DOHH2 (cell line): ENCODE measurements at regions not wholly inside any gene's neighbourhood (a gene's known extent, or its start where the extent isn't known, plus 50 kb on each side); places are given as distances from the start of the nearest gene placed in this dataset.
"Not testable (repeated sequence)": the region's sequence is repeated elsewhere in the genome, so short reads cannot be mapped to it uniquely, and the experiment has no call there.

Experiments
- H3F3A ChIP-seq: fragments of 200-600 bp; sonication (generic), shearing (Covaris generic); 2 replicates; pipeline ENCODE4 v1.6.0; 2016; ENCODE audit warnings: antibody characterized with exemption, mild to moderate bottlenecking; ENCODE audit not compliant: control insufficient read depth, insufficient read depth
- H3K27ac ChIP-seq: fragments of 200-600 bp; sonication (generic); 2 replicates; pipeline ENCODE4 v1.5.1; 2014; ENCODE audit warnings: low read depth, mild to moderate bottlenecking, low read length, moderate library complexity
- H3K27me3 ChIP-seq: fragments of 200-600 bp; sonication (generic); 2 replicates; pipeline ENCODE4 v1.6.1; 2014; ENCODE audit warnings: mild to moderate bottlenecking, low read length, mixed read lengths; ENCODE audit not compliant: control insufficient read depth
- H3K36me3 ChIP-seq: fragments of 200-600 bp; sonication (generic); 2 replicates; pipeline ENCODE4 v1.6.1; 2014; ENCODE audit warnings: mild to moderate bottlenecking, low read length, moderate library complexity, mixed read lengths; ENCODE audit not compliant: control insufficient read depth
- H3K4me1 ChIP-seq: fragments of 200-600 bp; sonication (generic); 2 replicates; pipeline ENCODE4 v1.6.1; 2014; ENCODE audit warnings: mild to moderate bottlenecking, low read length, mixed read lengths; ENCODE audit not compliant: control insufficient read depth
- H3K4me2 ChIP-seq: fragments of 200-600 bp; sonication (generic); 2 replicates; pipeline ENCODE4 v1.6.0; 2014; ENCODE audit warnings: mild to moderate bottlenecking, low read length, moderate library complexity
- H3K4me3 ChIP-seq: fragments of 200-600 bp; sonication (generic); 2 replicates; pipeline ENCODE4 v1.5.1; 2014; ENCODE audit warnings: mild to moderate bottlenecking, low read length, mixed read lengths
- H3K79me2 ChIP-seq: fragments of 200-600 bp; sonication (generic); 2 replicates; pipeline ENCODE4 v1.6.1; 2014; ENCODE audit warnings: mild to moderate bottlenecking, low read length, mixed read lengths; ENCODE audit not compliant: control insufficient read depth
- H3K9me2 ChIP-seq: fragments of 200-600 bp; sonication (generic); replicated peaks from 2 replicates; pipeline ENCODE4 v1.6.1; 2014; ENCODE audit warnings: mild to moderate bottlenecking, low read length, mixed read lengths; ENCODE audit not compliant: control insufficient read depth
- H3K9me3 ChIP-seq: fragments of 200-600 bp; sonication (generic); 2 replicates; pipeline ENCODE4 v1.6.1; 2014; ENCODE audit warnings: antibody characterized with exemption, low read length, mixed read lengths; ENCODE audit not compliant: control insufficient read depth, insufficient read depth
- H4K20me1 ChIP-seq: fragments of 200-600 bp; sonication (generic); 2 replicates; pipeline ENCODE4 v1.6.0; 2014; ENCODE audit warnings: low read depth, mild to moderate bottlenecking, antibody characterized with exemption, low read length, moderate library complexity; ENCODE audit not compliant: control insufficient read depth, insufficient read depth
- EZH2phosphoT487 ChIP-seq: fragments of 200-600 bp; sonication (generic); IDR thresholded peaks from 2 replicates; pipeline ENCODE4 v1.6.1; 2017; ENCODE audit warnings: borderline replicate concordance, mild to moderate bottlenecking, antibody characterized with exemption, low read length, moderate library complexity, mixed read lengths
- TF ChIP-seq, protein P1 (sequence below): fragments of 200-600 bp; sonication (generic); IDR thresholded peaks from one replicate; pipeline ENCODE4 v1.5.1; 2014; ENCODE audit warnings: antibody characterized with exemption, mild to moderate bottlenecking, low read depth, low read length; ENCODE audit not compliant: poor library complexity, severe bottlenecking

DNA sequence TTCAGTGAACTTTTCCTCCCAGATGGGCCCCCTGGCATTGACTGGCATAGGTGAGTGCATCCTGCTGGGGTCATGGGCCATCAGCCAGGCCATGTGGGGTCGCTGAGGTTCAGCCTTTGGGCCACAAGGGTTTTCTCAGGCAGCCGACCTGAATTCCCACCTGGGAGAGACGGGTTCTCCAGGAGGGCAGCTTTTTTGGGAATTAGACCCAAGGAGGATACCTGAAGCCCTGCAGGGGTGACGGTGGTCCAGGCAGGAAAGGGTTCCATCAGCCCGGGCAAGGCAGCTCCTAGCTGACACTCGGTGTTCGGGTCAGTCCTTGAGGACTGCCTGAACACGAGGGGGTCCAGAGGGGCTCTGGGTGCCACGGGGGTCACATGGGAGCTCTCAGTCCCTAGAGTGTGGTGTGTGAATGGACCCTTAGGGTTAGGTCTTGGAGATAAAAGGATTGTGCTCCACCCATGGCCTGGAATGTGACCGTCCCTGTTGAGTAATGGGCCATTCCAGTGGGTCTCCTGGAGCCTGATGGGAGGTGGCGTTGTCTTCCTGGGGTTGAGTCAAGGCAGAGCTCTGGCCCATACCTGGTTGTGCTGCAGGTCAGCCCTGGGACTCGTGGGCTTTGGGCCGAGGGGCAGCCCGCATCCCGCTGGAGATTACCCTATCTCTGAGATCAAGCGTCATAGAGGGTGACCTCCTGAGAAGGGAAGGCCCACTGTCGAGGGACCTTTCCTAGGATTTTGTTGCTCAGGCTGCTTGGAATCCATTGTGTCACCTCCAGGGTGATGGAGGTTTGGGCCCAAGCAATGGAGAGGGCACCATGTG is 192.8 kb downstream of the UBE3A start:
- TF ChIP-seq EZH2phosphoT487: no peak
- TF ChIP-seq, protein P1, sequence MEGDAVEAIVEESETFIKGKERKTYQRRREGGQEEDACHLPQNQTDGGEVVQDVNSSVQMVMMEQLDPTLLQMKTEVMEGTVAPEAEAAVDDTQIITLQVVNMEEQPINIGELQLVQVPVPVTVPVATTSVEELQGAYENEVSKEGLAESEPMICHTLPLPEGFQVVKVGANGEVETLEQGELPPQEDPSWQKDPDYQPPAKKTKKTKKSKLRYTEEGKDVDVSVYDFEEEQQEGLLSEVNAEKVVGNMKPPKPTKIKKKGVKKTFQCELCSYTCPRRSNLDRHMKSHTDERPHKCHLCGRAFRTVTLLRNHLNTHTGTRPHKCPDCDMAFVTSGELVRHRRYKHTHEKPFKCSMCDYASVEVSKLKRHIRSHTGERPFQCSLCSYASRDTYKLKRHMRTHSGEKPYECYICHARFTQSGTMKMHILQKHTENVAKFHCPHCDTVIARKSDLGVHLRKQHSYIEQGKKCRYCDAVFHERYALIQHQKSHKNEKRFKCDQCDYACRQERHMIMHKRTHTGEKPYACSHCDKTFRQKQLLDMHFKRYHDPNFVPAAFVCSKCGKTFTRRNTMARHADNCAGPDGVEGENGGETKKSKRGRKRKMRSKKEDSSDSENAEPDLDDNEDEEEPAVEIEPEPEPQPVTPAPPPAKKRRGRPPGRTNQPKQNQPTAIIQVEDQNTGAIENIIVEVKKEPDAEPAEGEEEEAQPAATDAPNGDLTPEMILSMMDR: no peak
- no peaks in the 10 kb centered on the region for H3F3A ChIP-seq
- H3K4me3 ChIP-seq: no peak overlapping the region
- H3K27me3 ChIP-seq: no peaks in the 10 kb centered on the region
- no peak overlapping the region for H3K27ac ChIP-seq
- no peaks in the 10 kb centered on the region for H4K20me1 ChIP-seq
- no peaks in the 10 kb centered on the region for H3K36me3 ChIP-seq
- no peaks in the 10 kb centered on the region for H3K4me1 ChIP-seq
- no peaks in the 10 kb centered on the region for H3K9me2 ChIP-seq
- H3K79me2 ChIP-seq: no peaks in the 10 kb centered on the region
- no peak overlapping the region for H3K4me2 ChIP-seq
- H3K9me3 ChIP-seq: peaks cover 47% of the 10 kb centered on the region; the same call in 1 of the 2 replicates

DNA sequence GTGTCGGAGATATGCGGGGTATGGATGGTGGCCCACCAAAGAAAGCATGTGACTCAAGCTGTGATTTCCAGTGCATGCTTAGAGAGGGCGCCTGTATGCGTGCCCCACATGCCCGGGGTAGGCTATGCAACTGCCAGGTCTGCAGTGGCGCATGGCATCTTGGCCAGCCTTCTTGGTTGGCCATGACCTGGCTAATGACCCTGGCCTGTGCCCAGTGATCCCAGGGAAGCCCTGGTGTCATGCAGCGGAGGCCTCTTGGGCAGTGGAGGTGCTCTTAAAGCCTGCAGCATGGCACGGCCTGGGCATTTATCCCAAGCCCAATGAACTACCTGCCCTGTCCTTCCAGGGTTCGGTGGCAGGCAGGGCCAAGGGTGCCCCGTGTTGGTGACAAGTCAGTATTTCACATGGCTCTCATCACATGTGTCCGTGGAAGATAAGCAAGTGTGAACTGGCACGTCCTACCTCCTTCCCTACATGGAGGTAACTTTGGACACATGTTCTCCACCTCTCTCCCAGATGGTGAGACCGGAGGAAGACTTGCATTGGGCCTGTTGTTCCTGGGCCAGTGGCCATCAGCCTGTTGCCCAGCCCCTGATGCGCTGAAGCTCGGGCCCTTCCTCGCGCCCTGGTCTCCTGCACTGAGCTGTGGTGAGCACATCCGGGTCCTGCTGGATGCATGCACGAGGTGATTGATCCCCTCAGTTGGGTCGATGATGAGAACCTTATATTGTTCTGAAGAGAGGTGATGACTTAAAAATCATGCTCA is 192.0 kb downstream of the UBE3A start:
- Histone ChIP-seq H3K27ac (no peak overlapping the region), H3K4me3 (no peak overlapping the region), H3K4me2 (no peak overlapping the region), H3K79me2 (no peaks in the 10 kb centered on the region), H3F3A (no peaks in the 10 kb centered on the region), H3K27me3 (no peaks in the 10 kb centered on the region), H3K4me1 (no peaks in the 10 kb centered on the region), H3K36me3 (no peaks in the 10 kb centered on the region), H4K20me1 (no peaks in the 10 kb centered on the region), H3K9me3 (peaks cover 50% of the 10 kb centered on the region; the same call in 1 of the 2 replicates), H3K9me2 (no peaks in the 10 kb centered on the region)
- TF ChIP-seq, protein P1: no peak
- TF ChIP-seq EZH2phosphoT487: no peak

DNA sequence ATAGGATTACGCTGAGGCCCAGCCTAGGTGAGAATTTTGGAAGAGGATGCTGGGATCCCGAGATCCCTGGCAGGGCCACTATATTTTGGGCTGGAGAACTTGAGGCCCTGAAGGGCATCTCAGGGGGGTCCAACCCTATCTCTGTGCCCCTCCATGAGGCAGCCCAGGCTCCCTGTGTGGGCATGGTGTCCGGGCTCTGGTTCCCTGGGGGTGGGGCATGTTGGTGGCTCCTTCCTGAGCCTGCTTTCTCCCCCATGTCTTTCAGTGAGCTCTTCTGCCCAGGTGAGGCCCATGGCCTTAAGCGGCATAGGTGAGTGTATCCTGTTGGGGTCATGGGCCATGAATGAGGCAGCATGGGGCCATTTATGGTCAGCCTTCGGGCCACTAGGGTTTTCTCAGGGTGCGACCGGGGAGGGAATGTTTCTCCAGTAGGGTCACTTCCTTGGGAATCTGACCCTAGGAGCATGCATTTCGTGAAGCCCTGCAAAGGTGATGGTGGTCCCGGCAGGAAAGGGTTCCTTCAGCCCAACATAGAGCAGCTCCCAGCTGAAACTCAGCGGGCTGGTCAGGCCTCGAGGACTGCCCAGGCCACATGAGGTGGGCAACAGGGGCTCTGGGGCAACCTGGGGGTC is 191.3 kb downstream of the UBE3A start:
- no peak overlapping the region for H3K27ac ChIP-seq
- no peak for TF ChIP-seq EZH2phosphoT487
- no peaks in the 10 kb centered on the region for H3K27me3 ChIP-seq
- H3K4me2 ChIP-seq: no peak overlapping the region
- H3K4me3 ChIP-seq: no peak overlapping the region
- no peaks in the 10 kb centered on the region for H3K9me2 ChIP-seq
- H4K20me1 ChIP-seq: no peaks in the 10 kb centered on the region
- no peaks in the 10 kb centered on the region for H3K36me3 ChIP-seq
- H3K9me3 ChIP-seq: peaks cover 51% of the 10 kb centered on the region; the same call in 1 of the 2 replicates
- H3K4me1 ChIP-seq: no peaks in the 10 kb centered on the region
- H3F3A ChIP-seq: no peaks in the 10 kb centered on the region
- H3K79me2 ChIP-seq: no peaks in the 10 kb centered on the region

DNA sequence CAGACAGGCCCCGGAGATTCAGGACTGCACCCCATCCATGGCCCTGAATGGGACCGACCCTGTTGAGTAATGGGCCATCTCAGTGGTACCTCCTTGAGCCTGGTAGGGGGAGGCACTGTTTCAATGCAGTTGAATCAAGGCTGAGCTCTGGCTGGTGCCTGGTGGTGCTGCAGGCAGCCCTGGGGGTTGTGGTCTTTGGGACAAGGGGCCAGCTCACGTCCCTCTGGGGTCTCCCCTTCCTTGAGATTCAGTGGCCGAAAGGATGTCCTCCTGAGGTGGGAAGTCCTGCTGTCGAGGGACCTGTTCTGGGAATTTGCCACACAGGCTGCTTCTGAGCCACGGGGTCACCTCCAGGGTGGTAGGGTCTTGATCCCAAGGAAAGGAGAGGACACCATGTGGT is 190.7 kb downstream of the UBE3A start:
- H3K4me1 ChIP-seq, H3F3A ChIP-seq, H3K79me2 ChIP-seq, H3K4me3 ChIP-seq, H4K20me1 ChIP-seq, H3K9me2 ChIP-seq, H3K27ac ChIP-seq, H3K4me2 ChIP-seq, H3K36me3 ChIP-seq, H3K27me3 ChIP-seq: not testable (repeated sequence)
- H3K9me3 ChIP-seq: peaks cover 45% of the 10 kb centered on the region; the same call in 1 of the 2 replicates
